ENCODE measurements at regions not wholly inside any gene's neighbourhood (a gene's known extent, or its start where the extent isn't known, plus 50 kb on each side); places are given as distances from the start of the nearest gene placed in this dataset.

DNA sequence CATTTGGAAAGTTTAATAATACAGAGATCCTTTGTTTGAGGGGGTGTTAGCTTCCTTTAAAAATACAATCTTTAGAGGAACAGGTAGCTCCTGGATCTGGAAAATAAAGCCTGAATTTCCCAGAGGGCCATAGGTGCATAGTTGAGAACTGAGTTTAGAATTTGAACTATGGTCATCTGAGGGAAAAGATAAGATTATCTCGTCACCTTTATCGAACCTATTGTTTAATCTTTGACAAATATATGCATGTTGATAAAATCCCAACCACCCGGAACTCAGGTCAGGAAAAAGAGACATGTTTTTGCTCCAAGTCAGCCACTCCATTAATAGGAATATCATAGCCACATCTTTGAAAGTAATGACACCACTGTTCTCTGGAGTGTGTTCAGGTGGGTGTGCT lies 91.7 kb upstream of the FAM169A start (continued):
- TF ChIP-seq, protein P1, sequence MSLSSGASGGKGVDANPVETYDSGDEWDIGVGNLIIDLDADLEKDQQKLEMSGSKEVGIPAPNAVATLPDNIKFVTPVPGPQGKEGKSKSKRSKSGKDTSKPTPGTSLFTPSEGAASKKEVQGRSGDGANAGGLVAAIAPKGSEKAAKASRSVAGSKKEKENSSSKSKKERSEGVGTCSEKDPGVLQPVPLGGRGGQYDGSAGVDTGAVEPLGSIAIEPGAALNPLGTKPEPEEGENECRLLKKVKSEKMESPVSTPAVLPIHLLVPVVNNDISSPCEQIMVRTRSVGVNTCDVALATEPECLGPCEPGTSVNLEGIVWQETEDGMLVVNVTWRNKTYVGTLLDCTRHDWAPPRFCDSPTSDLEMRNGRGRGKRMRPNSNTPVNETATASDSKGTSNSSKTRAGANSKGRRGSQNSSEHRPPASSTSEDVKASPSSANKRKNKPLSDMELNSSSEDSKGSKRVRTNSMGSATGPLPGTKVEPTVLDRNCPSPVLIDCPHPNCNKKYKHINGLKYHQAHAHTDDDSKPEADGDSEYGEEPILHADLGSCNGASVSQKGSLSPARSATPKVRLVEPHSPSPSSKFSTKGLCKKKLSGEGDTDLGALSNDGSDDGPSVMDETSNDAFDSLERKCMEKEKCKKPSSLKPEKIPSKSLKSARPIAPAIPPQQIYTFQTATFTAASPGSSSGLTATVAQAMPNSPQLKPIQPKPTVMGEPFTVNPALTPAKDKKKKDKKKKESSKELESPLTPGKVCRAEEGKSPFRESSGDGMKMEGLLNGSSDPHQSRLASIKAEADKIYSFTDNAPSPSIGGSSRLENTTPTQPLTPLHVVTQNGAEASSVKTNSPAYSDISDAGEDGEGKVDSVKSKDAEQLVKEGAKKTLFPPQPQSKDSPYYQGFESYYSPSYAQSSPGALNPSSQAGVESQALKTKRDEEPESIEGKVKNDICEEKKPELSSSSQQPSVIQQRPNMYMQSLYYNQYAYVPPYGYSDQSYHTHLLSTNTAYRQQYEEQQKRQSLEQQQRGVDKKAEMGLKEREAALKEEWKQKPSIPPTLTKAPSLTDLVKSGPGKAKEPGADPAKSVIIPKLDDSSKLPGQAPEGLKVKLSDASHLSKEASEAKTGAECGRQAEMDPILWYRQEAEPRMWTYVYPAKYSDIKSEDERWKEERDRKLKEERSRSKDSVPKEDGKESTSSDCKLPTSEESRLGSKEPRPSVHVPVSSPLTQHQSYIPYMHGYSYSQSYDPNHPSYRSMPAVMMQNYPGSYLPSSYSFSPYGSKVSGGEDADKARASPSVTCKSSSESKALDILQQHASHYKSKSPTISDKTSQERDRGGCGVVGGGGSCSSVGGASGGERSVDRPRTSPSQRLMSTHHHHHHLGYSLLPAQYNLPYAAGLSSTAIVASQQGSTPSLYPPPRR (CRISPR knock-in tag; IDR thresholded peaks at IDR 0.05; ENCODE audit: borderline replicate concordance), result no peak
- TF ChIP-seq, protein P2, sequence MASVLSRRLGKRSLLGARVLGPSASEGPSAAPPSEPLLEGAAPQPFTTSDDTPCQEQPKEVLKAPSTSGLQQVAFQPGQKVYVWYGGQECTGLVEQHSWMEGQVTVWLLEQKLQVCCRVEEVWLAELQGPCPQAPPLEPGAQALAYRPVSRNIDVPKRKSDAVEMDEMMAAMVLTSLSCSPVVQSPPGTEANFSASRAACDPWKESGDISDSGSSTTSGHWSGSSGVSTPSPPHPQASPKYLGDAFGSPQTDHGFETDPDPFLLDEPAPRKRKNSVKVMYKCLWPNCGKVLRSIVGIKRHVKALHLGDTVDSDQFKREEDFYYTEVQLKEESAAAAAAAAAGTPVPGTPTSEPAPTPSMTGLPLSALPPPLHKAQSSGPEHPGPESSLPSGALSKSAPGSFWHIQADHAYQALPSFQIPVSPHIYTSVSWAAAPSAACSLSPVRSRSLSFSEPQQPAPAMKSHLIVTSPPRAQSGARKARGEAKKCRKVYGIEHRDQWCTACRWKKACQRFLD (CRISPR knock-in tag; IDR thresholded peaks at IDR 0.05), result no peak

DNA sequence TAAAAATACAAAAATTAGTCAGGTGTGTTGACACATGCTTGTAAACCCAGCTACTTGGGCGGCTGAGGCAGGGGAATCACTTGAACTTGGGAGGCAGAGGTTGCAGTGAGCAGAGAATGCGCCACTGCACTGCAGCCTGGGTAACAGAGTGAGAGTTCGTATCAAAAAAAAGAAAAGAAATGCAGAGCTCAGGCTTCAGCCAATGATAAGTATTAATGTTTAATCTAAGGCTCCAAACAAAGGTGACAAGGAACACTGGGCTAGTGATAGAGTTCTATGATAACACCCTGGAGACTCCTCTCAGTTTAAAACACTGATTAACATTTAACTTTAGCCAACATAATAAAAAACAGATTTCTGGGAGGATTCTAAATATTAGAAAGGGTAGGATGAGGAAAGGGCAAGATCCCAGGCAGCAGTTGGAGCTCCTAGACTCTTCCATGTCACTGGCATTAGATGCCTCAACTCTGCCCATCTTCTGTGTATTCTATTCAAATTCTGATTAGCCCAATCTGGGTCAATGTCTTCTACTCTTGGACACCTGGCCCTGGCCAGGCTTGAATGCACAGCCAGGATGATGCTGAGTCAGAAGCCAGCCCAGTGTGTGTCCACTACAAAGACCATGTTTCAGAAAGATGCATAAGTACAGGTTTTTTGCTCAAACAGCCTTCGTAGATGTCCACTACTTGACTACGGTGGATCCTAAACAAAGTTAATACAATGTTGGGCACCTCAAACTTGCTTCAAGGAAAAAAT lies 91.0 kb upstream of the FAM169A start:
- POLR2A ChIA-PET, result no interaction called here
- TF ChIP-seq, protein P3, sequence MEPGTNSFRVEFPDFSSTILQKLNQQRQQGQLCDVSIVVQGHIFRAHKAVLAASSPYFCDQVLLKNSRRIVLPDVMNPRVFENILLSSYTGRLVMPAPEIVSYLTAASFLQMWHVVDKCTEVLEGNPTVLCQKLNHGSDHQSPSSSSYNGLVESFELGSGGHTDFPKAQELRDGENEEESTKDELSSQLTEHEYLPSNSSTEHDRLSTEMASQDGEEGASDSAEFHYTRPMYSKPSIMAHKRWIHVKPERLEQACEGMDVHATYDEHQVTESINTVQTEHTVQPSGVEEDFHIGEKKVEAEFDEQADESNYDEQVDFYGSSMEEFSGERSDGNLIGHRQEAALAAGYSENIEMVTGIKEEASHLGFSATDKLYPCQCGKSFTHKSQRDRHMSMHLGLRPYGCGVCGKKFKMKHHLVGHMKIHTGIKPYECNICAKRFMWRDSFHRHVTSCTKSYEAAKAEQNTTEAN (CRISPR knock-in tag; IDR thresholded peaks at IDR 0.05), result no peak
- TF ChIP-seq, protein P4, sequence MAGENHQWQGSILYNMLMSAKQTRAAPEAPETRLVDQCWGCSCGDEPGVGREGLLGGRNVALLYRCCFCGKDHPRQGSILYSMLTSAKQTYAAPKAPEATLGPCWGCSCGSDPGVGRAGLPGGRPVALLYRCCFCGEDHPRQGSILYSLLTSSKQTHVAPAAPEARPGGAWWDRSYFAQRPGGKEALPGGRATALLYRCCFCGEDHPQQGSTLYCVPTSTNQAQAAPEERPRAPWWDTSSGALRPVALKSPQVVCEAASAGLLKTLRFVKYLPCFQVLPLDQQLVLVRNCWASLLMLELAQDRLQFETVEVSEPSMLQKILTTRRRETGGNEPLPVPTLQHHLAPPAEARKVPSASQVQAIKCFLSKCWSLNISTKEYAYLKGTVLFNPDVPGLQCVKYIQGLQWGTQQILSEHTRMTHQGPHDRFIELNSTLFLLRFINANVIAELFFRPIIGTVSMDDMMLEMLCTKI (IDR thresholded peaks at IDR 0.05; ENCODE audit: partially characterized antibody), result no peak
- TF ChIP-seq, protein P5, sequence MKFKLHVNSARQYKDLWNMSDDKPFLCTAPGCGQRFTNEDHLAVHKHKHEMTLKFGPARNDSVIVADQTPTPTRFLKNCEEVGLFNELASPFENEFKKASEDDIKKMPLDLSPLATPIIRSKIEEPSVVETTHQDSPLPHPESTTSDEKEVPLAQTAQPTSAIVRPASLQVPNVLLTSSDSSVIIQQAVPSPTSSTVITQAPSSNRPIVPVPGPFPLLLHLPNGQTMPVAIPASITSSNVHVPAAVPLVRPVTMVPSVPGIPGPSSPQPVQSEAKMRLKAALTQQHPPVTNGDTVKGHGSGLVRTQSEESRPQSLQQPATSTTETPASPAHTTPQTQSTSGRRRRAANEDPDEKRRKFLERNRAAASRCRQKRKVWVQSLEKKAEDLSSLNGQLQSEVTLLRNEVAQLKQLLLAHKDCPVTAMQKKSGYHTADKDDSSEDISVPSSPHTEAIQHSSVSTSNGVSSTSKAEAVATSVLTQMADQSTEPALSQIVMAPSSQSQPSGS (CRISPR knock-in tag; IDR thresholded peaks at IDR 0.05), result no peak
- TF ChIP-seq C11orf30 (IDR thresholded peaks at IDR 0.05; ENCODE audit: low read depth), result no peak
- no peak for TF ChIP-seq ZNF436 (CRISPR knock-in tag; IDR thresholded peaks at IDR 0.05)

More for the DNA sequence above, 91.0 kb upstream of the FAM169A start:
- no peaks in the 10 kb centered on the region for H3K9me1 ChIP-seq (ENCODE audit: control insufficient read depth, insufficient read depth, low read length)
- in situ Hi-C loops (cut with MboI) (no loop called here), intact Hi-C loops (cut with micrococcal nuclease) (no loop called here)
- no peak for FAIRE-seq
- no peak overlapping the region for H3K27ac ChIP-seq (ENCODE audit: extremely low read depth, low read depth, low read length)
- no peaks in the 10 kb centered on the region for H3K79me2 ChIP-seq (ENCODE audit: control insufficient read depth, insufficient read depth, low read length)
- WGBS (ENCODE audit: insufficient coverage, low coverage, missing lambda C conversion rate), result 3% methylated on average over 5 of the region's 5 CpGs
- no peaks in the 10 kb centered on the region for H3K36me3 ChIP-seq (ENCODE audit: control insufficient read depth, insufficient read depth, low read length)
- H3K4me3 ChIP-seq, result no peak overlapping the region
- H3K4me2 ChIP-seq (ENCODE audit: insufficient read depth, low read length), result no peak overlapping the region
- BruUV-seq (replicated peaks), result no TSS peak
- no peak overlapping the region for H2AFZ ChIP-seq (ENCODE audit: low read depth, low read length)
- H3K9ac ChIP-seq (ENCODE audit: insufficient read depth in 1 of 2, low read depth in 2 of 2, low read length in 2 of 2), result no peak overlapping the region
- H3K9me3 ChIP-seq (replicated peaks; ENCODE audit: control insufficient read depth, insufficient read depth, low read depth, low read length), result no peaks in the 10 kb centered on the region
- no peaks in the 10 kb centered on the region for H4K20me1 ChIP-seq (replicated peaks; ENCODE audit: control insufficient read depth, insufficient read depth, low read length)
- no peak for ATAC-seq
- CTCF ChIA-PET (ENCODE audit: low intra/inter-chr PET ratio), result no interaction called here
- no peak for DNase-seq (ENCODE audit: extremely low read depth in 1 of 4, low spot score in 3 of 4)
- H3K4me1 ChIP-seq (replicated peaks in 1 of 2; ENCODE audit: control insufficient read depth in 2 of 2, insufficient read depth in 2 of 2, low read length in 2 of 2), result no peaks in the 10 kb centered on the region
- peaks cover 0 to 4% of the 10 kb centered on the region in 2 experiments; a peak in 2 of 5 replicates for H3K27me3 ChIP-seq (ENCODE audit: control insufficient read depth in 2 of 2, insufficient read depth in 2 of 2, low read length in 2 of 2)

All from K562 (cell line).